K562 (cell line): ENCODE measurements at regions not wholly inside any gene's neighbourhood (a gene's known extent, or its start where the extent isn't known, plus 50 kb on each side); places are given as distances from the start of the nearest gene placed in this dataset.

ENCODE experiments used
- ARNT ChIP-seq, 2 experiments: fragments of 450-650 bp; IDR thresholded peaks; 2 replicates each; pipeline ENCODE4 v1.6.1; 2016; ENCODE audit warnings: mild to moderate bottlenecking in 1 of 2
- CHD4 ChIP-seq: fragments of 200-600 bp; sonication (generic); IDR thresholded peaks from 3 replicates; pipeline ENCODE4 v1.6.1; 2012; ENCODE audit warnings: low read depth, mild to moderate bottlenecking, mixed read lengths, low read length, inconsistent platforms; ENCODE audit not compliant: insufficient read depth, insufficient replicate concordance, poor library complexity, severe bottlenecking
- CREBBP ChIP-seq: IDR thresholded peaks from one replicate; pipeline ENCODE4 v1.6.1; 2012; ENCODE audit warnings: low read depth, mild to moderate bottlenecking, control low read depth, inconsistent platforms, low read length
- CTCF ChIP-seq, 3 experiments: IDR thresholded peaks in 2 of 3; conservative IDR thresholded peaks in 1 of 3; 2 replicates each; pipeline ENCODE4 v1.5.1; 2011 to 2012; ENCODE audit warnings: low read length in 3 of 3, mild to moderate bottlenecking in 3 of 3, control low read depth in 2 of 3, improper control_type of control experiment in 1 of 3, inconsistent platforms in 1 of 3, low read depth in 1 of 3, mixed read lengths in 1 of 3, moderate library complexity in 1 of 3; ENCODE audit not compliant: insufficient read depth in 2 of 3
- GABPA ChIP-seq: fragments of 200-800 bp; sonication (Bioruptor generic); conservative IDR thresholded peaks from 2 replicates; pipeline ENCODE4 v1.6.1; 2016; ENCODE audit warnings: low read depth, missing genetic modification characterization, missing compliant biosample characterization
- NR1H2 ChIP-seq: sonication (generic); formaldehyde crosslinking; IDR thresholded peaks from 2 replicates; pipeline ENCODE4 v1.4.0; 2020; ENCODE audit warnings: mild to moderate bottlenecking, missing genetic modification reagents
- PHF8 ChIP-seq: fragments of 200-600 bp; sonication (generic); IDR thresholded peaks from 2 replicates; pipeline ENCODE4 v1.6.1; 2012; ENCODE audit warnings: mixed run types, mild to moderate bottlenecking, inconsistent platforms, low read length, moderate library complexity, borderline replicate concordance
- REST ChIP-seq, 2 experiments: fragments of 450-650 bp; formaldehyde crosslinking in 1 of 2; IDR thresholded peaks; 2 replicates each; pipeline versions ENCODE4 v1.4.0 to v1.6.1; 2014 to 2020; ENCODE audit warnings: mild to moderate bottlenecking in 2 of 2, borderline replicate concordance in 1 of 2, low read depth in 1 of 2
- SRSF1 ChIP-seq: fragments of 200-400 bp; formaldehyde crosslinking; IDR thresholded peaks from 2 replicates; pipeline ENCODE4 v1.6.1; 2017; ENCODE audit warnings: mild to moderate bottlenecking, low read depth, low read length, moderate library complexity
- SUPT5H ChIP-seq: fragments of 450-650 bp; IDR thresholded peaks from 2 replicates; pipeline ENCODE4 v1.6.1; 2016
- TAF1 ChIP-seq: IDR thresholded peaks from 2 replicates; pipeline ENCODE4 v1.6.1; 2011; ENCODE audit warnings: mild to moderate bottlenecking, low read length, moderate library complexity; ENCODE audit not compliant: insufficient read depth, control insufficient read depth, severe bottlenecking; ENCODE audit errors: extremely low read depth
- ZC3H11A ChIP-seq: IDR thresholded peaks from 2 replicates; pipeline ENCODE4 v1.6.1; 2012; ENCODE audit warnings: low read depth, low read length, improper control_type of control experiment

- TF ChIP-seq TAF1 (no peak), CHD4 (no peak), GABPA (tag) (no peak), CREBBP (no peak), PHF8 (no peak), SRSF1 (no peak), ZC3H11A (no peak), SUPT5H (no peak), CTCF (IDR thresholded peaks at IDR 0.05 in 2 of 3, conservative IDR thresholded peaks at IDR 0.05 in 1 of 3; ENCODE audit: insufficient read depth in 2 of 3, low read depth in 1 of 3, low read length in 3 of 3) (no peak), NR1H2 (CRISPR knock-in tag) (no peak), REST (IDR thresholded peaks at IDR 0.05; ENCODE audit: borderline replicate concordance) (no peak), REST (CRISPR knock-in tag; IDR thresholded peaks at IDR 0.05; ENCODE audit: low read depth) (no peak), ARNT (IDR thresholded peaks at IDR 0.05) (no peak)
Measured at GRCh38 chr6:12586721-12587480, 129.7 kb upstream of the PHACTR1 start.
